ENCODE measurements at regions not wholly inside any gene's neighbourhood (a gene's known extent, or its start where the extent isn't known, plus 50 kb on each side); places are given as distances from the start of the nearest gene placed in this dataset.

DNA sequence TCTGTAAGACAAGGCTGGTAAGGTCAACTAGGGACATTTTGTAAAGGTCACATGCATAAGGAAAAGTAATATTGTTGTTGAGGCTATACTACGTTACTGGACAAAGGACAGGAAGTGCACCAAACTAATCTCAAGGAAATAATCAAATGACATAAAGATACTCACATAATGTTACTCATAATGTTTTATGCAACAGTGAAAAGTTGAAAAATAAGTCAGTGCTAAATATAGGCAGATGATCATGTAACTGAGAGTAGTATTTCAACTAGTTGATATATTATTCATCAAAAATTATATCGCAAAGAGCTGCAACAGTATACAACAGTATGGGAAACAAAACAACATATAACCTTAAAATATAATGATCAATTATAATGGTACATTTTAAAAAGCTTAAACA is 215.7 kb downstream of the PTN start:
- TF ChIP-seq ZNF274 (IDR thresholded peaks at IDR 0.05; ENCODE audit: low read depth, low read length) (no peak), RAD21 (IDR thresholded peaks at IDR 0.05; ENCODE audit: low read depth) (no peak), EZH2phosphoT487 (IDR thresholded peaks at IDR 0.05; ENCODE audit: borderline replicate concordance) (no peak), EGR1 (IDR thresholded peaks at IDR 0.05; ENCODE audit: low read depth) (no peak), ZFX (IDR thresholded peaks at IDR 0.05) (no peak)
- TF ChIP-seq, protein P1, sequence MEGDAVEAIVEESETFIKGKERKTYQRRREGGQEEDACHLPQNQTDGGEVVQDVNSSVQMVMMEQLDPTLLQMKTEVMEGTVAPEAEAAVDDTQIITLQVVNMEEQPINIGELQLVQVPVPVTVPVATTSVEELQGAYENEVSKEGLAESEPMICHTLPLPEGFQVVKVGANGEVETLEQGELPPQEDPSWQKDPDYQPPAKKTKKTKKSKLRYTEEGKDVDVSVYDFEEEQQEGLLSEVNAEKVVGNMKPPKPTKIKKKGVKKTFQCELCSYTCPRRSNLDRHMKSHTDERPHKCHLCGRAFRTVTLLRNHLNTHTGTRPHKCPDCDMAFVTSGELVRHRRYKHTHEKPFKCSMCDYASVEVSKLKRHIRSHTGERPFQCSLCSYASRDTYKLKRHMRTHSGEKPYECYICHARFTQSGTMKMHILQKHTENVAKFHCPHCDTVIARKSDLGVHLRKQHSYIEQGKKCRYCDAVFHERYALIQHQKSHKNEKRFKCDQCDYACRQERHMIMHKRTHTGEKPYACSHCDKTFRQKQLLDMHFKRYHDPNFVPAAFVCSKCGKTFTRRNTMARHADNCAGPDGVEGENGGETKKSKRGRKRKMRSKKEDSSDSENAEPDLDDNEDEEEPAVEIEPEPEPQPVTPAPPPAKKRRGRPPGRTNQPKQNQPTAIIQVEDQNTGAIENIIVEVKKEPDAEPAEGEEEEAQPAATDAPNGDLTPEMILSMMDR (IDR thresholded peaks at IDR 0.05 in 2 of 3, conservative IDR thresholded peaks at IDR 0.05 in 1 of 3; ENCODE audit: borderline replicate concordance in 1 of 3, insufficient read depth in 1 of 3, low read depth in 2 of 3, low read length in 2 of 3): no peak
- TF ChIP-seq, protein P2, sequence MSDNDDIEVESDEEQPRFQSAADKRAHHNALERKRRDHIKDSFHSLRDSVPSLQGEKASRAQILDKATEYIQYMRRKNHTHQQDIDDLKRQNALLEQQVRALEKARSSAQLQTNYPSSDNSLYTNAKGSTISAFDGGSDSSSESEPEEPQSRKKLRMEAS (IDR thresholded peaks at IDR 0.05): no peak
